ENCODE measurements at regions not wholly inside any gene's neighbourhood (a gene's known extent, or its start where the extent isn't known, plus 50 kb on each side); places are given as distances from the start of the nearest gene placed in this dataset.
"Not testable (repeated sequence)": the region's sequence is repeated elsewhere in the genome, so short reads cannot be mapped to it uniquely, and the experiment has no call there.

DNA sequence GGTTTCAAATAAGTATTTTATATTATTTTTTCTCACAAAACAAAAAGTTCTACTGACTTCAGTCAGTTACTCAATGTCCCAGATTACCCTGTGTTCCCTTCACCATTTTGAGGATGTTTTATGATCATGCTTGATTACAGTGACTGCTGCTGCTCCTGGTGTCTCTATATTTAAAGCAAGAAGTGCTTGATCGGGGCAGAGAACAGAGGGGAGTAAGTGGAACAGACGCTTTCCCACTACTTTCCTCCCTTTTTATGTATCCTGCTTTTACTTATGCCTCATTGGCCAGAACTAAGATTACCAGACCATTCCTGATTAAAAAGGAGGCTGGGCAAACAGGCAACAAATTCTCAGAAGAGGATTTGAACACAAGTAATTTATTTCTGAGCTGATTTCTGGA lies 612.1 kb downstream of the VGLL3 start:
- no peak overlapping the region for H3K4me3 ChIP-seq (replicated peaks in 1 of 2; ENCODE audit: low read depth in 2 of 2, low read length in 2 of 2)
- TF ChIP-seq, protein P1, sequence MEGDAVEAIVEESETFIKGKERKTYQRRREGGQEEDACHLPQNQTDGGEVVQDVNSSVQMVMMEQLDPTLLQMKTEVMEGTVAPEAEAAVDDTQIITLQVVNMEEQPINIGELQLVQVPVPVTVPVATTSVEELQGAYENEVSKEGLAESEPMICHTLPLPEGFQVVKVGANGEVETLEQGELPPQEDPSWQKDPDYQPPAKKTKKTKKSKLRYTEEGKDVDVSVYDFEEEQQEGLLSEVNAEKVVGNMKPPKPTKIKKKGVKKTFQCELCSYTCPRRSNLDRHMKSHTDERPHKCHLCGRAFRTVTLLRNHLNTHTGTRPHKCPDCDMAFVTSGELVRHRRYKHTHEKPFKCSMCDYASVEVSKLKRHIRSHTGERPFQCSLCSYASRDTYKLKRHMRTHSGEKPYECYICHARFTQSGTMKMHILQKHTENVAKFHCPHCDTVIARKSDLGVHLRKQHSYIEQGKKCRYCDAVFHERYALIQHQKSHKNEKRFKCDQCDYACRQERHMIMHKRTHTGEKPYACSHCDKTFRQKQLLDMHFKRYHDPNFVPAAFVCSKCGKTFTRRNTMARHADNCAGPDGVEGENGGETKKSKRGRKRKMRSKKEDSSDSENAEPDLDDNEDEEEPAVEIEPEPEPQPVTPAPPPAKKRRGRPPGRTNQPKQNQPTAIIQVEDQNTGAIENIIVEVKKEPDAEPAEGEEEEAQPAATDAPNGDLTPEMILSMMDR (IDR thresholded peaks at IDR 0.05; ENCODE audit: low read depth, low read length): no peak
- DNase-seq (ENCODE audit: low read depth in 2 of 2): no peak

DNA sequence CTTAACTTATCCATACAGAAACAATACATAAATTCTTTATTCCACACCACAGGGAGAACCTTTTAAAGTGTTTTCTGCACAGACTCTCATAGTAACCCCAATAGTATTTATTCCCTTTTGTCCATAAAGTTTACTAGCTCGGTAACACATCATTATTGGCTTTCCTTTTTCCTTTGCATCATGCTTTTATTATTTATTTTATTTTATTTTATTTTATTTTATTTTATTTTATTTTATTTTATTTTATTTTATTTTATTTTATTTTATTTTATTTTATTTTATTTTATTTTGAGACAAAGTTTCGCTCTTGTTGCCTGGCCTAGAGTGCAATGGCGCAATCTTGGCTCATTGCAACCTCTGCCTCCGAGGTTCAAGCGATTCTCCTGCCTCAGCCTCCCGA lies 655.4 kb downstream of the VGLL3 start:
- not testable (repeated sequence) for DNase-seq (ENCODE audit: low read depth in 2 of 2); H3K4me3 ChIP-seq (replicated peaks in 1 of 2; ENCODE audit: low read depth in 2 of 2, low read length in 2 of 2)

DNA sequence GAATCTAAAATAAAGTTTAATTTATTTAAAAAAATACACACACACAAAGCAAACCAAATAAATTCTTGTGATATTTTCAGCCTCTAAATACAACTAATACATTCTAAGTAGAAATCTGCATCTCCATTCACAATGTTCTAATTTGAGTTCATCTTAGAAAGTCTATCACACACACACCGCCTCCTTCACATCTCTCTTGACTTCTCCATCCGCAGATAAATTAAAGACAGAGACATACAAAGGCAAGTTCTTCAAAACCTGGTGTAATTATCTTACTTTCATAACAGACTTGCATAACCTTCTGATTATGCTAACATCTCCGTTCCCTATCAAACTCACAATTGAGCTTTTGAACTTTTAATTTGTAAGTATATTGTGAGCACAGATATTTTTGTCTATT lies 657.3 kb downstream of the VGLL3 start:
- H3K4me3 ChIP-seq (replicated peaks in 1 of 2; ENCODE audit: low read depth in 2 of 2, low read length in 2 of 2): no peak overlapping the region
- DNase-seq (ENCODE audit: low read depth in 2 of 2): no peak
- TF ChIP-seq, protein P1 (IDR thresholded peaks at IDR 0.05; ENCODE audit: low read depth, low read length): no peak

DNA sequence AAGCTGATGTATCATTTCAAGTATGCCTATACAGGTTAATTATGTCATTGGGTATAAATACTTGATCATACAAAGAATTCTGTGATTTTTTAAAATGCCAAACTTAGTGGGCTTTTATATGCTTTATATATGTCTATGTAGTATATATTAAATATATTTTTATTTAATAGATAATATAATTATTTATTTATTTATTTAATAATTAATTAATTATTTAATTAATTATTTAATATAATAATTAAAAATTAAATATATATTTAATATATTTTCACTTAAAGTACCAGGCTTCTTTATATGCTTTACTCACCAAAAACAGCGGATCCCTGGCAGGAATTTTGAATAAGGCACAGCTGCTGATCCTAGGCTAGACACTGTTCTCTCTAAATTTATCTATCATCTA lies 687.0 kb downstream of the VGLL3 start:
- H3K4me3 ChIP-seq (replicated peaks in 1 of 2; ENCODE audit: low read depth in 2 of 2, low read length in 2 of 2): no peak overlapping the region
- TF ChIP-seq, protein P1 (IDR thresholded peaks at IDR 0.05; ENCODE audit: low read depth, low read length): no peak
- DNase-seq (ENCODE audit: low read depth in 2 of 2): no peak

DNA sequence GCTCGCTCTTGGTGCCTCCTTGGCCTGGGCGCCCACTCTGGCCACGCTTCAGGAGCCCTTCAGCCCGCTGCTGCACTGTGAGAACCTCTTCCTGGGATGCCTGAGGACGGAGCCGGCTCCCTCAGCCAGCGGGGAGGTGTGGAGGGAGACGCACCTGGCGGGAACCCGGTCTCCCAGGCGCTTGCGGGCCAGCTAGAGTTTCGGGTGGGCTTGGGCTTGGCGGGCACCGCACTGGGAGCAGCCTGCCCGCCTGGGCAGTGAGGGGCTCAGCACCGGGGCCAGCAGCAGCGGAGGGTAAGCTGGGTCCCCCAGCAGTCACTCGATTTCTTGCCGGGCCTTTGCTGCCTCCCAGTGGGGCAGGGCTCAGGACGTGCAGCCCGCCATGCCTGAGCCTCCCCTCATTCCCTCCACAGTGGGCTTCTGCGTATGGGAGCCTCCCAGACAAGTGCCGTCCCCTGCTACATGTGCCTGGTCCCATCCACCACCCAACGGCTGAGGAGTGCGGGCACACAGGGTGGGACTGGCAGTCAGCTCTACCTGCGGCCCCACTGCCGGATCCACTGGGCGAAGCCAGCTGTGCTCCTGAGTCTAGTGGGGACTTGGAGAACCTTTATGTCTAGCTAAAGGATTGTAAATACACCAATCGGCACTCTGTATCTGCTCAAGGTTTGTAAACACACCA lies 708.7 kb downstream of the VGLL3 start:
- no peak overlapping the region for H3K4me3 ChIP-seq (replicated peaks in 1 of 2; ENCODE audit: low read depth in 2 of 2, low read length in 2 of 2)
- no peak for DNase-seq (ENCODE audit: low read depth in 2 of 2)
- TF ChIP-seq, protein P1 (IDR thresholded peaks at IDR 0.05; ENCODE audit: low read depth, low read length): no peak

DNA sequence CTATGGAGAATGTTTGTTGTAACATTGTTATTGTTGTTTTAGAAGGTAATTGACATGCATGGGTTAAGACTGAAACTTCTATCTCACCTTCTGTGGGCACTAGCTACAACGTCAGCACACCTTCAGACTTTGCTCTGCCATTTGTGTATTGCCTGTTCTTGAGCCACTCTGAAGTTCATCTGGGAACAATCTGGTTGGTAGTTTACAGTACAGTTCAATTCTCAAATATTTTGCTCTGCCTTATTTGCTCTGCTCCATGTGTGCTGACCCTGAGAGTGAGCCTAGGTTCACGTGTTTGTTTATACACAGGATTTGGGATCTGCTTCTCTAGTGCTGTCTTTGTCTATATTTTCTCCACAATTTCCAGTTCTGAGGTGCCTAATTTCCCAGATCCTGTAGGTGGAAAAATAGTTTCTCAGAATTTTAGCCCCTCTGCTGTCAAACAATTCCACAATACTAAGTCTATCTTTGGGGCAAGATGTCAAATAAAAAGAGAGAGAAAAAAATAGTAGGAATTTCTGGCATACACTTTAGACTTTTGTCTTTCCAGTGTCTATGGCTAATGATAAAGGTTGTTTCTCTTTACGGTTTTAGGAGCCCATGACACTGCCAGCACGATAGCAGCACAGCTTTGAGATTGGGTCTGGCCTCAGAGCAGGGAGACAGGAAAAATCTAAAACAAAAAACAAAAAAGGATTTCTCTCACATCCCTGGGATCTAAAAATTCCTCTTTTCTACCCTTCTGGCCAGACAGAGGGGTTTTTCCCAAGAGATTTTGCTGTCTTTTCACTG lies 721.4 kb downstream of the VGLL3 start:
- no peak for DNase-seq (ENCODE audit: low read depth in 2 of 2)
- H3K4me3 ChIP-seq (replicated peaks in 1 of 2; ENCODE audit: low read depth in 2 of 2, low read length in 2 of 2): no peak overlapping the region
- TF ChIP-seq, protein P1 (IDR thresholded peaks at IDR 0.05; ENCODE audit: low read depth, low read length): no peak

DNA sequence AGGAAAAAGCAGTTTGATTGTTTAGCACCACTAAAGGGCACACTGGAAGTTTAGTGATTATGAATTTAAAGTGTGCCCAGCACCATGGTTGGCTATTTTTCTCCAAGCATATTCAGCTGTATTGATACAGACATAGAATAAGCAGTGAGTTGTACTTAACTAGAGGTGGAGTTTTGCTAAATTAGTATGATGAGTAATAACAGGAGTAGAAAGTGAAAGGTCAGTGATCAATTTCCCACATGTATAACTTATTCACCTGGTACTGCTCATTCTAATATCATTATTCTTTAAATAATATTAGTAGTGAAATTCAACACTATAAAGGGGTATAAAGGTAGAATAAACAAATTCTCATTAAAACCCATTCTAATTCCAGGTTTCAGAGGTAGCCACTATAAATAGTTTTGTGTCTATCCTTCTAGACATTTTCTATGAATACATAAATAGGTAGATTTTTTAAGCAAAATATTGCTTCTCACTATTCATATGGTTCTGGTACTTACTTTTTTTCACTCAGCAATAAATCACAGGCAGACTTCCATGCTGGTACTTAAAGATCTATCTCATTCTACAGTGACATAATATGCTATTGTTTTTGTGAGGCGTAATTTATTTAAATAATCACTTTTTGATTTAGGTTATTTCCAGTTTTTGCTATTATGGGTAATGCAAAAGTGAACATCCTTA lies 732.9 kb downstream of the VGLL3 start:
- TF ChIP-seq, protein P1 (IDR thresholded peaks at IDR 0.05; ENCODE audit: low read depth, low read length): no peak
- no peak overlapping the region for H3K4me3 ChIP-seq (replicated peaks in 1 of 2; ENCODE audit: low read depth in 2 of 2, low read length in 2 of 2)
- no peak for DNase-seq (ENCODE audit: low read depth in 2 of 2)
